Endothelial cell (in vitro differentiated cells): ENCODE measurements at regions not wholly inside any gene's neighbourhood (a gene's known extent, or its start where the extent isn't known, plus 50 kb on each side); places are given as distances from the start of the nearest gene placed in this dataset.

Experiments used
- DNase-seq: peaks from one replicate; pipeline ENCODE4 v3.0.0; 2021; ENCODE audit warnings: low spot score
- H3K27ac Mint-ChIP-seq: one replicate; pipeline ENCODE4 v1.8.0; 2021; ENCODE audit warnings: mixed read lengths, inconsistent platforms; ENCODE audit not compliant: unreplicated experiment
- H3K27me3 Mint-ChIP-seq: one replicate; pipeline ENCODE4 v1.8.0; 2021; ENCODE audit warnings: mild to moderate bottlenecking, moderate library complexity, mixed read lengths, inconsistent platforms; ENCODE audit not compliant: unreplicated experiment
- H3K36me3 Mint-ChIP-seq: one replicate; pipeline ENCODE4 v1.8.0; 2021; ENCODE audit warnings: mild to moderate bottlenecking, low read depth, mixed read lengths, inconsistent platforms; ENCODE audit not compliant: unreplicated experiment
- H3K4me1 Mint-ChIP-seq: one replicate; pipeline ENCODE4 v1.8.0; 2021; ENCODE audit warnings: mild to moderate bottlenecking, mixed read lengths, inconsistent platforms; ENCODE audit not compliant: unreplicated experiment
- H3K4me3 Mint-ChIP-seq: one replicate; pipeline ENCODE4 v1.8.0; 2021; ENCODE audit warnings: mild to moderate bottlenecking, mixed read lengths, inconsistent platforms; ENCODE audit not compliant: unreplicated experiment
- H3K9me3 Mint-ChIP-seq: one replicate; pipeline ENCODE4 v1.8.0; 2021; ENCODE audit warnings: mixed read lengths, inconsistent platforms; ENCODE audit not compliant: unreplicated experiment
- CTCF ChIP-seq: fragments of 200-600 bp; sonication (generic); IDR thresholded peaks from one replicate; pipeline ENCODE4 v1.5.0; 2021; ENCODE audit warnings: antibody characterized with exemption; ENCODE audit not compliant: unreplicated experiment

- H3K9me3 Mint-ChIP-seq: no peaks in the 10 kb centered on the region
- H3K4me1 Mint-ChIP-seq: no peaks in the 10 kb centered on the region
- no peak for DNase-seq
- no peaks in the 10 kb centered on the region for H3K36me3 Mint-ChIP-seq
- no peak overlapping the region for H3K4me3 Mint-ChIP-seq
- no peak overlapping the region for H3K27ac Mint-ChIP-seq
- H3K27me3 Mint-ChIP-seq: no peaks in the 10 kb centered on the region
- no peak for TF ChIP-seq CTCF
Observed at GRCh38 chr4:130603043-130603442, 1507.1 kb downstream of the C4orf33 start.

DNA sequence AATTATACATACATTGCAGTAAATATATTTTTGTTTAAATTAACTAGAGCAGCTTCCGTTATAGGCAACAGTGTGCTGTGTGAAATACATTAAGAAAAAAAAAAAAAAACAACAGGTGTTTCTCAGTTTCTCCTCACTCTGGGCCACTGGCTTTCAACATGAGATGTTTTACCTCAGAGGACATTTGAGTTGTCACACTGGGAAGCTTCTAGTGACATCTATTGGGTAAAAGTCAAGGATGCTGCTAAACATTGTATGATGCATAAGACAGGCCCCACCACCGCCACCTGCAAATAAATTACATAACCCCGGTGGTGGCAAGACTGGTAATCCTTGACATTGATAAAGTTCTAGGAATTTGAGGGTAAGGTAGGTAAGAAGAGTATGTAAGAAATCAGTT, 1512.2 kb downstream of the C4orf33 start:
- Mint-ChIP-seq H3K27me3 (no peaks in the 10 kb centered on the region), H3K4me1 (no peaks in the 10 kb centered on the region), H3K4me3 (no peak overlapping the region), H3K36me3 (no peaks in the 10 kb centered on the region), H3K27ac (no peak overlapping the region), H3K9me3 (no peaks in the 10 kb centered on the region)
- TF ChIP-seq CTCF: no peak
- DNase-seq: no peak

DNA sequence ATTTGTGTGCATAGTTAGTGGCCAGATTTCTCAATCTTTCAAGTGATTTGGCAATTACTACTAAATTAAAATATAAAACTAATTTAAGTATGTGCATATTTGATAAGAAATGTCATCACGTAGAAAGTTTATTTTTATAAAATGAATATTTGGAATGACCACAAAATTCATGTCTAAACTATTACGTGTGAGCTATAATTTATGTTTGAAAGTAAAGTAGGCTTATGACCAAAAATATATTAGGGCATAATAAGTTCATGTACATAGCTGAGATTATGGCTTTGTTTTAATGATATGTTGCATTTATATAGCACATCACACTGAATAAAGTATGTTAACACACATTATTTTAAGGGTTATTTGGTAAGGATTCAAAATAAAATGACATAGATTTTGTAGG, 1532.6 kb downstream of the C4orf33 start:
- no peak for DNase-seq
- H3K4me1 Mint-ChIP-seq: no peaks in the 10 kb centered on the region
- TF ChIP-seq CTCF: no peak
- H3K36me3 Mint-ChIP-seq: no peaks in the 10 kb centered on the region
- H3K27ac Mint-ChIP-seq: no peak overlapping the region
- no peaks in the 10 kb centered on the region for H3K9me3 Mint-ChIP-seq
- H3K4me3 Mint-ChIP-seq: no peak overlapping the region
- H3K27me3 Mint-ChIP-seq: no peaks in the 10 kb centered on the region

- H3K4me3 Mint-ChIP-seq: no peak overlapping the region
- H3K4me1 Mint-ChIP-seq: no peaks in the 10 kb centered on the region
- no peak overlapping the region for H3K27ac Mint-ChIP-seq
- H3K9me3 Mint-ChIP-seq: no peaks in the 10 kb centered on the region
- no peaks in the 10 kb centered on the region for H3K36me3 Mint-ChIP-seq
- no peaks in the 10 kb centered on the region for H3K27me3 Mint-ChIP-seq
- no peak for TF ChIP-seq CTCF
- DNase-seq: no peak
Observed at GRCh38 chr4:130632731-130633604, 1537.0 kb downstream of the C4orf33 start.

DNA sequence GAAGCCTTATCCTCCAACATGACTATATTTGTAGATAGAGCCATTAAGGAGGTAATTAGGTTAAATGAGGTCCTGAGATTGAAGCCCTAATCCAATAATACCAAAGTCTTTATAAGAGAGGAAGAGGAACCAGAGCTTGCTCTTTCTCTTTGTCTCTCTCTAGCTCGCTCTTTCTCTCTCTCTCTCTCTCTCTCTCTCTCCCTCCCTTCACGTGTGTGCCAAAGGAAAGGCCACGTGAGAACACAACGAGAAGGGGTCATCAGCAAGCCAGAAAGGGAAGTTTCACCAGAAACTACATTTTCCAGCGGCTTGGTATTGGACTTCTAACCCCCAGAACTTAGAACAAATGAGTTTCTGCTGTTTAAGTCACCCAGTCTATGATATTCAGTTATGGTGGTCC, 1540.5 kb downstream of the C4orf33 start:
- no peak for TF ChIP-seq CTCF

More for the DNA sequence above, 1540.5 kb downstream of the C4orf33 start:
- Mint-ChIP-seq H3K27me3 (no peaks in the 10 kb centered on the region), H3K9me3 (no peaks in the 10 kb centered on the region), H3K4me1 (no peaks in the 10 kb centered on the region), H3K4me3 (no peak overlapping the region), H3K27ac (no peak overlapping the region), H3K36me3 (no peaks in the 10 kb centered on the region)
- no peak for DNase-seq
